GM21526 (cell line): ENCODE measurements at regions not wholly inside any gene's neighbourhood (a gene's known extent, or its start where the extent isn't known, plus 50 kb on each side); places are given as distances from the start of the nearest gene placed in this dataset.
"Not testable (repeated sequence)": the region's sequence is repeated elsewhere in the genome, so short reads cannot be mapped to it uniquely, and the experiment has no call there.

ENCODE experiments used
- ATAC-seq: cut with Tn5 transposase; IDR thresholded peaks from one replicate; pipeline ENCODE4 v1.9.1; 2021; ENCODE audit warnings: moderate library complexity; ENCODE audit not compliant: unreplicated experiment, low FRiP score

- no peak for ATAC-seq
These were observed 238.4 kb upstream of the DDI1 start for GRCh38 chr11:103798026-103798425.

GRCh38 chr11:103798446-103798845 lies 238.0 kb upstream of the DDI1 start:
- ATAC-seq: no peak

- no peak for ATAC-seq
These were observed 235.9 kb upstream of the DDI1 start for GRCh38 chr11:103800406-103801114.

GRCh38 chr11:103803062-103803461 lies 233.4 kb upstream of the DDI1 start:
- ATAC-seq: no peak

GRCh38 chr11:103805688-103806009 lies 230.8 kb upstream of the DDI1 start:
- no peak for ATAC-seq

- ATAC-seq: no peak
These were observed 230.1 kb upstream of the DDI1 start for GRCh38 chr11:103806130-103806895.

- no peak for ATAC-seq
These were observed 228.6 kb upstream of the DDI1 start for GRCh38 chr11:103807806-103808205.

GRCh38 chr11:103808252-103808651 lies 228.2 kb upstream of the DDI1 start:
- no peak for ATAC-seq

GRCh38 chr11:103811870-103812455 lies 224.5 kb upstream of the DDI1 start:
- ATAC-seq: no peak

GRCh38 chr11:103812680-103813079 lies 223.8 kb upstream of the DDI1 start:
- ATAC-seq: no peak

GRCh38 chr11:103820345-103820744 lies 216.1 kb upstream of the DDI1 start:
- ATAC-seq: not testable (repeated sequence)

- ATAC-seq: no peak
These were observed 212.3 kb upstream of the DDI1 start for GRCh38 chr11:103824116-103824515.

GRCh38 chr11:103825469-103825868 lies 211.0 kb upstream of the DDI1 start:
- no peak for ATAC-seq

- no peak for ATAC-seq
These were observed 209.6 kb upstream of the DDI1 start for GRCh38 chr11:103826856-103827255.

- ATAC-seq: no peak
These were observed 206.8 kb upstream of the DDI1 start for GRCh38 chr11:103829596-103829995.

- no peak for ATAC-seq
These were observed 206.2 kb upstream of the DDI1 start for GRCh38 chr11:103830205-103830604.

GRCh38 chr11:103832762-103833161 lies 203.7 kb upstream of the DDI1 start:
- no peak for ATAC-seq

- ATAC-seq: no peak
These were observed 194.2 kb upstream of the DDI1 start for GRCh38 chr11:103842191-103842590.

GRCh38 chr11:103842795-103843194 lies 193.6 kb upstream of the DDI1 start:
- no peak for ATAC-seq

- peak; percentile 99 for ATAC-seq
These were observed 191.9 kb upstream of the DDI1 start for GRCh38 chr11:103844327-103845215.

GRCh38 chr11:103845331-103845730 lies 191.1 kb upstream of the DDI1 start:
- no peak for ATAC-seq
